Liver (tissue), 3 donors: ENCODE measurements at regions not wholly inside any gene's neighbourhood (a gene's known extent, or its start where the extent isn't known, plus 50 kb on each side); places are given as distances from the start of the nearest gene placed in this dataset.

Source experiments
- FOXA1 ChIP-seq: IDR thresholded peaks from 2 replicates; pipeline ENCODE4 v1.6.1; 2016; ENCODE audit warnings: antibody characterized with exemption
- GABPA ChIP-seq, 2 donors: IDR thresholded peaks in 1 of 2; conservative IDR thresholded peaks in 1 of 2; 2 replicates each; pipeline ENCODE4 v1.6.1; 2016; ENCODE audit warnings: antibody characterized with exemption in 2 of 2, mild to moderate bottlenecking in 1 of 2, moderate library complexity in 1 of 2
- JUND ChIP-seq, 2 donors: IDR thresholded peaks; 2 replicates each; pipeline ENCODE4 v1.6.1; 2016; ENCODE audit warnings: antibody characterized with exemption in 2 of 2
- NR2F2 ChIP-seq: IDR thresholded peaks from 2 replicates; pipeline ENCODE4 v1.6.1; 2016; ENCODE audit warnings: antibody characterized with exemption
- RAD21 ChIP-seq, 2 donors: IDR thresholded peaks; 2 replicates each; pipeline ENCODE4 v1.6.1; 2016; ENCODE audit warnings: antibody characterized with exemption in 2 of 2, mild to moderate bottlenecking in 2 of 2
- RXRA ChIP-seq, 2 donors: IDR thresholded peaks; 2 replicates each; pipeline ENCODE4 v1.6.1; 2017 to 2018; ENCODE audit warnings: antibody characterized with exemption in 2 of 2, mild to moderate bottlenecking in 1 of 2
- TAF1 ChIP-seq: conservative IDR thresholded peaks from 2 replicates; pipeline ENCODE4 v1.6.1; 2016; ENCODE audit warnings: antibody characterized with exemption, mild to moderate bottlenecking
- YY1 ChIP-seq: IDR thresholded peaks from 2 replicates; pipeline ENCODE4 v1.6.1; 2016; ENCODE audit warnings: antibody characterized with exemption, mild to moderate bottlenecking
- TF ChIP-seq, protein P1 (sequence below): fragments of 150-350 bp; IDR thresholded peaks from 2 replicates; pipeline ENCODE4 v1.5.1; 2017; ENCODE audit warnings: improper control_type of control experiment, low read depth, low read length; ENCODE audit not compliant: missing input control
- TF ChIP-seq, protein P2 (sequence below): IDR thresholded peaks from 2 replicates; pipeline ENCODE4 v1.6.1; 2016; ENCODE audit warnings: antibody characterized with exemption, mild to moderate bottlenecking
- TF ChIP-seq, protein P3 (sequence below): IDR thresholded peaks from 2 replicates; pipeline ENCODE4 v1.6.1; 2016; ENCODE audit warnings: antibody characterized with exemption
- TF ChIP-seq, protein P4 (sequence below): IDR thresholded peaks from 2 replicates; pipeline ENCODE4 v1.6.1; 2016; ENCODE audit warnings: antibody characterized with exemption
- donor health status: healthy.
- donor health status: healthy.

DNA sequence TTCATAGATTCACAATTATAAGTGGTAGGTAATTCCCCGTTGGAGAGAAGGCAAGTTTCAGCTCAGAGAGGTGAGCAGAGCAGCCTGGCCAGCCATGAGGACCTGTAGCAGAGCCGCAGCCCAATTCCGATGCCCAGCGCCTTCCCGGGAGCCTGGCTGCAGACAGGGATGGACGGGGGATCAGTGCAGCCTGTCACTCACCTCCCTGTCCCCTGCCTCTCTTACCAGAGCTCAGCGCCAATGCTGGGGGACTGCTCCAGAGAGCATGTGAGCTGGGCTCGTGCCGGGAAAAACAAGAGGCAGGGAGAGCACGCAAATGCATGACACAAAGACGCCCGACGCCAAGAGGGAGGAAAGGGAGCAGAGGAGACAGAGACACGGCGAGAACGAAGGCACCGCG lies 231.9 kb downstream of the BCL11B start:
- TF ChIP-seq YY1 (no peak), TAF1 (no peak), JUND (IDR thresholded peaks at IDR 0.05) (no peak), RXRA (IDR thresholded peaks at IDR 0.05) (no peak), GABPA (IDR thresholded peaks at IDR 0.05 in 1 of 2, conservative IDR thresholded peaks at IDR 0.05 in 1 of 2) (no peak), FOXA1 (no peak), NR2F2 (no peak), RAD21 (IDR thresholded peaks at IDR 0.05) (no peak)
- TF ChIP-seq, protein P1, sequence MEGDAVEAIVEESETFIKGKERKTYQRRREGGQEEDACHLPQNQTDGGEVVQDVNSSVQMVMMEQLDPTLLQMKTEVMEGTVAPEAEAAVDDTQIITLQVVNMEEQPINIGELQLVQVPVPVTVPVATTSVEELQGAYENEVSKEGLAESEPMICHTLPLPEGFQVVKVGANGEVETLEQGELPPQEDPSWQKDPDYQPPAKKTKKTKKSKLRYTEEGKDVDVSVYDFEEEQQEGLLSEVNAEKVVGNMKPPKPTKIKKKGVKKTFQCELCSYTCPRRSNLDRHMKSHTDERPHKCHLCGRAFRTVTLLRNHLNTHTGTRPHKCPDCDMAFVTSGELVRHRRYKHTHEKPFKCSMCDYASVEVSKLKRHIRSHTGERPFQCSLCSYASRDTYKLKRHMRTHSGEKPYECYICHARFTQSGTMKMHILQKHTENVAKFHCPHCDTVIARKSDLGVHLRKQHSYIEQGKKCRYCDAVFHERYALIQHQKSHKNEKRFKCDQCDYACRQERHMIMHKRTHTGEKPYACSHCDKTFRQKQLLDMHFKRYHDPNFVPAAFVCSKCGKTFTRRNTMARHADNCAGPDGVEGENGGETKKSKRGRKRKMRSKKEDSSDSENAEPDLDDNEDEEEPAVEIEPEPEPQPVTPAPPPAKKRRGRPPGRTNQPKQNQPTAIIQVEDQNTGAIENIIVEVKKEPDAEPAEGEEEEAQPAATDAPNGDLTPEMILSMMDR = no peak
- TF ChIP-seq, protein P2, sequence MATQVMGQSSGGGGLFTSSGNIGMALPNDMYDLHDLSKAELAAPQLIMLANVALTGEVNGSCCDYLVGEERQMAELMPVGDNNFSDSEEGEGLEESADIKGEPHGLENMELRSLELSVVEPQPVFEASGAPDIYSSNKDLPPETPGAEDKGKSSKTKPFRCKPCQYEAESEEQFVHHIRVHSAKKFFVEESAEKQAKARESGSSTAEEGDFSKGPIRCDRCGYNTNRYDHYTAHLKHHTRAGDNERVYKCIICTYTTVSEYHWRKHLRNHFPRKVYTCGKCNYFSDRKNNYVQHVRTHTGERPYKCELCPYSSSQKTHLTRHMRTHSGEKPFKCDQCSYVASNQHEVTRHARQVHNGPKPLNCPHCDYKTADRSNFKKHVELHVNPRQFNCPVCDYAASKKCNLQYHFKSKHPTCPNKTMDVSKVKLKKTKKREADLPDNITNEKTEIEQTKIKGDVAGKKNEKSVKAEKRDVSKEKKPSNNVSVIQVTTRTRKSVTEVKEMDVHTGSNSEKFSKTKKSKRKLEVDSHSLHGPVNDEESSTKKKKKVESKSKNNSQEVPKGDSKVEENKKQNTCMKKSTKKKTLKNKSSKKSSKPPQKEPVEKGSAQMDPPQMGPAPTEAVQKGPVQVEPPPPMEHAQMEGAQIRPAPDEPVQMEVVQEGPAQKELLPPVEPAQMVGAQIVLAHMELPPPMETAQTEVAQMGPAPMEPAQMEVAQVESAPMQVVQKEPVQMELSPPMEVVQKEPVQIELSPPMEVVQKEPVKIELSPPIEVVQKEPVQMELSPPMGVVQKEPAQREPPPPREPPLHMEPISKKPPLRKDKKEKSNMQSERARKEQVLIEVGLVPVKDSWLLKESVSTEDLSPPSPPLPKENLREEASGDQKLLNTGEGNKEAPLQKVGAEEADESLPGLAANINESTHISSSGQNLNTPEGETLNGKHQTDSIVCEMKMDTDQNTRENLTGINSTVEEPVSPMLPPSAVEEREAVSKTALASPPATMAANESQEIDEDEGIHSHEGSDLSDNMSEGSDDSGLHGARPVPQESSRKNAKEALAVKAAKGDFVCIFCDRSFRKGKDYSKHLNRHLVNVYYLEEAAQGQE = no peak
- TF ChIP-seq, protein P3, sequence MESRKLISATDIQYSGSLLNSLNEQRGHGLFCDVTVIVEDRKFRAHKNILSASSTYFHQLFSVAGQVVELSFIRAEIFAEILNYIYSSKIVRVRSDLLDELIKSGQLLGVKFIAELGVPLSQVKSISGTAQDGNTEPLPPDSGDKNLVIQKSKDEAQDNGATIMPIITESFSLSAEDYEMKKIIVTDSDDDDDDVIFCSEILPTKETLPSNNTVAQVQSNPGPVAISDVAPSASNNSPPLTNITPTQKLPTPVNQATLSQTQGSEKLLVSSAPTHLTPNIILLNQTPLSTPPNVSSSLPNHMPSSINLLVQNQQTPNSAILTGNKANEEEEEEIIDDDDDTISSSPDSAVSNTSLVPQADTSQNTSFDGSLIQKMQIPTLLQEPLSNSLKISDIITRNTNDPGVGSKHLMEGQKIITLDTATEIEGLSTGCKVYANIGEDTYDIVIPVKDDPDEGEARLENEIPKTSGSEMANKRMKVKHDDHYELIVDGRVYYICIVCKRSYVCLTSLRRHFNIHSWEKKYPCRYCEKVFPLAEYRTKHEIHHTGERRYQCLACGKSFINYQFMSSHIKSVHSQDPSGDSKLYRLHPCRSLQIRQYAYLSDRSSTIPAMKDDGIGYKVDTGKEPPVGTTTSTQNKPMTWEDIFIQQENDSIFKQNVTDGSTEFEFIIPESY = no peak
- TF ChIP-seq, protein P4, sequence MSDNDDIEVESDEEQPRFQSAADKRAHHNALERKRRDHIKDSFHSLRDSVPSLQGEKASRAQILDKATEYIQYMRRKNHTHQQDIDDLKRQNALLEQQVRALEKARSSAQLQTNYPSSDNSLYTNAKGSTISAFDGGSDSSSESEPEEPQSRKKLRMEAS = no peak
